NCI-H69 (cell line): ENCODE measurements at regions not wholly inside any gene's neighbourhood (a gene's known extent, or its start where the extent isn't known, plus 50 kb on each side); places are given as distances from the start of the nearest gene placed in this dataset.

Experiments used
- DNase-seq: peaks from one replicate; lab custom pipeline; 2025; lab: John Stamatoyannopoulos, UW

- no peak for DNase-seq
These were observed 377.1 kb downstream of the TNS1 start for GRCh38 chr2:217625557-217626169.

- no peak for DNase-seq
These were observed 379.4 kb downstream of the TNS1 start for GRCh38 chr2:217623281-217623912.

- DNase-seq: peak; percentile 70
These were observed 380.4 kb downstream of the TNS1 start for GRCh38 chr2:217622205-217623060.

GRCh38 chr2:217621391-217621801 lies 381.4 kb downstream of the TNS1 start:
- no peak for DNase-seq

GRCh38 chr2:217618744-217619143 lies 384.1 kb downstream of the TNS1 start:
- DNase-seq: no peak

GRCh38 chr2:217617616-217618022 lies 385.2 kb downstream of the TNS1 start:
- DNase-seq: no peak

- DNase-seq: no peak
These were observed 385.9 kb downstream of the TNS1 start for GRCh38 chr2:217616936-217617335.

GRCh38 chr2:217615171-217615570 lies 387.6 kb downstream of the TNS1 start:
- DNase-seq: no peak

GRCh38 chr2:217614498-217614897 lies 388.3 kb downstream of the TNS1 start:
- DNase-seq: no peak

- no peak for DNase-seq
These were observed 388.7 kb downstream of the TNS1 start for GRCh38 chr2:217614096-217614495.

GRCh38 chr2:217612920-217613319 lies 389.9 kb downstream of the TNS1 start:
- DNase-seq: peak; percentile 8

GRCh38 chr2:217612211-217612610 lies 390.6 kb downstream of the TNS1 start:
- no peak for DNase-seq

GRCh38 chr2:217611626-217612127 lies 391.1 kb downstream of the TNS1 start:
- no peak for DNase-seq

- no peak for DNase-seq
These were observed 391.7 kb downstream of the TNS1 start for GRCh38 chr2:217611056-217611455.

GRCh38 chr2:217610401-217610814 lies 392.4 kb downstream of the TNS1 start:
- DNase-seq: peak; percentile 74

GRCh38 chr2:217609952-217610351 lies 392.8 kb downstream of the TNS1 start:
- DNase-seq: peak; percentile 75

GRCh38 chr2:217606296-217606695 lies 396.5 kb downstream of the TNS1 start:
- no peak for DNase-seq

GRCh38 chr2:217604527-217605194 lies 398.1 kb downstream of the TNS1 start:
- DNase-seq: peak; percentile 24

GRCh38 chr2:217601601-217602000 lies 401.2 kb downstream of the TNS1 start:
- no peak for DNase-seq

- no peak for DNase-seq
These were observed 402.9 kb downstream of the TNS1 start for GRCh38 chr2:217599906-217600305.

- DNase-seq: no peak
These were observed 405.1 kb downstream of the TNS1 start for GRCh38 chr2:217597681-217598080.

- DNase-seq: no peak
These were observed 405.6 kb downstream of the TNS1 start for GRCh38 chr2:217597145-217597544.
